H1 (cell line): ENCODE measurements at regions not wholly inside any gene's neighbourhood (a gene's known extent, or its start where the extent isn't known, plus 50 kb on each side); places are given as distances from the start of the nearest gene placed in this dataset.
A peak's percentile ranks its signal among the peaks of the same experiment; 100 is the strongest.

Experiments used
- CTCF ChIA-PET: fragments of 300-600 bp; sonication (Branson Sonifier 250); formaldehyde crosslinking; loops from one replicate; lab custom pipeline; 2021; ENCODE audit not compliant: partially characterized antibody; lab: Charles Lee
- POLR2A ChIA-PET: fragments of 300-600 bp; sonication (Branson Sonifier 250); formaldehyde crosslinking; loops from one replicate; lab custom pipeline; 2021; ENCODE audit warnings: inconsistent platforms; ENCODE audit not compliant: partially characterized antibody; lab: Charles Lee
- DNase-seq, 2 experiments: peaks; one replicate each; pipeline versions ENCODE4 v3.0.0 to v3.0.0-alpha.2; 2010 to 2022; ENCODE audit warnings: low spot score in 2 of 2, low read depth in 1 of 2, mixed read lengths in 1 of 2
- FAIRE-seq: peaks from 2 replicates; lab custom pipeline; 2011; peaks lifted over from hg19 to GRCh38; lab: Jason Lieb, UNC
- H2AFZ ChIP-seq: 2 replicates; pipeline ENCODE4 v1.8.1; 2012; ENCODE audit warnings: low read length, inconsistent platforms
- H2AK5ac ChIP-seq: 2 replicates; pipeline ENCODE4 v1.6.1; 2013; ENCODE audit warnings: low read depth, low read length
- H2BK120ac ChIP-seq: replicated peaks from 2 replicates; pipeline ENCODE3; 2013; ENCODE audit warnings: low read depth, low read length, inconsistent platforms
- H2BK12ac ChIP-seq: 2 replicates; pipeline ENCODE4 v1.6.1; 2013; ENCODE audit warnings: low read depth, low read length
- H2BK15ac ChIP-seq: 2 replicates; pipeline ENCODE4 v1.6.1; 2013; ENCODE audit warnings: low read length
- H2BK20ac ChIP-seq: 2 replicates; pipeline ENCODE4 v1.6.1; 2013; ENCODE audit warnings: low read length
- H2BK5ac ChIP-seq: 2 replicates; pipeline ENCODE4 v1.6.1; 2013; ENCODE audit warnings: low read depth, low read length
- H3K14ac ChIP-seq: 2 replicates; pipeline ENCODE4 v1.6.1; 2013; ENCODE audit warnings: inconsistent platforms; ENCODE audit not compliant: insufficient read length
- H3K18ac ChIP-seq: 2 replicates; pipeline ENCODE4 v1.6.1; 2013; ENCODE audit warnings: low read length; ENCODE audit errors: extremely low read depth
- H3K23ac ChIP-seq: 2 replicates; pipeline ENCODE4 v1.6.1; 2013; ENCODE audit warnings: inconsistent platforms; ENCODE audit not compliant: insufficient read length
- H3K23me2 ChIP-seq: 2 replicates; pipeline ENCODE4 v1.6.1; 2013; ENCODE audit warnings: low read depth, low read length
- H3K27ac ChIP-seq: 2 replicates; pipeline ENCODE4 v1.6.1; 2011; ENCODE audit warnings: low read depth, low read length, inconsistent platforms
- H3K27me3 ChIP-seq, 4 experiments: replicated peaks in 1 of 4; 1 replicate in 1 of 4; 2 replicates in 3 of 4; pipeline versions ENCODE4 v1.6.1 to v1.8.1; 2011 to 2013; ENCODE audit warnings: low read length in 3 of 4, mild to moderate bottlenecking in 3 of 4, inconsistent platforms in 2 of 4, mixed read lengths in 2 of 4, moderate library complexity in 1 of 4; ENCODE audit not compliant: control insufficient read depth in 3 of 4, insufficient read depth in 3 of 4; ENCODE audit errors: extremely low read depth in 1 of 4
- H3K36me3 ChIP-seq, 4 experiments: 2 replicates each; pipeline versions ENCODE4 v1.6.1 to v1.8.1; 2011 to 2013; ENCODE audit warnings: mild to moderate bottlenecking in 4 of 4, low read length in 3 of 4, moderate library complexity in 2 of 4, control low read depth in 1 of 4, inconsistent platforms in 1 of 4; ENCODE audit not compliant: insufficient read depth in 4 of 4, control insufficient read depth in 2 of 4
- H3K4ac ChIP-seq: replicated peaks from 2 replicates; pipeline ENCODE3; 2013; ENCODE audit warnings: low read length, low read depth, mixed read lengths, inconsistent platforms; ENCODE audit not compliant: insufficient read length
- H3K4me1 ChIP-seq, 4 experiments: replicated peaks in 1 of 4; 1 replicate in 1 of 4; 2 replicates in 3 of 4; pipeline versions ENCODE4 v1.6.1 to v1.8.1; 2011 to 2013; ENCODE audit warnings: low read length in 3 of 4, inconsistent platforms in 2 of 4, mixed read lengths in 1 of 4; ENCODE audit not compliant: insufficient read depth in 4 of 4, control insufficient read depth in 3 of 4
- H3K4me2 ChIP-seq, 2 experiments: 2 replicates each; pipeline versions ENCODE4 v1.6.1 to v1.8.1; 2011 to 2013; ENCODE audit warnings: low read depth in 2 of 2, low read length in 2 of 2, control low read depth in 1 of 2, inconsistent platforms in 1 of 2, mild to moderate bottlenecking in 1 of 2; ENCODE audit not compliant: insufficient read depth in 1 of 2
- H3K4me3 ChIP-seq, 4 experiments: fragments of 200-600, 300-600 bp in 1 of 4; sonication (generic), shearing (Covaris generic), sonication (Bioruptor Twin) in 1 of 4; 2 replicates each; pipeline versions ENCODE4 v1.5.1 to v1.8.1; 2011 to 2016; ENCODE audit warnings: low read length in 4 of 4, low read depth in 3 of 4, control low read depth in 2 of 4, inconsistent platforms in 2 of 4, mild to moderate bottlenecking in 2 of 4, mixed read lengths in 1 of 4, moderate library complexity in 1 of 4; ENCODE audit not compliant: insufficient read depth in 2 of 4; ENCODE audit errors: extremely low read depth in 1 of 4
- H3K56ac ChIP-seq: replicated peaks from 2 replicates; pipeline ENCODE3; 2013; ENCODE audit warnings: low read depth, mild to moderate bottlenecking, mixed read lengths, low read length, inconsistent platforms; ENCODE audit not compliant: insufficient read length
- H3K79me1 ChIP-seq: 2 replicates; pipeline ENCODE4 v1.6.1; 2013; ENCODE audit warnings: low read depth, low read length, control low read depth
- H3K79me2 ChIP-seq, 2 experiments: 2 replicates each; pipeline versions ENCODE4 v1.6.1 to v1.8.1; 2012 to 2013; ENCODE audit warnings: low read length in 2 of 2, mild to moderate bottlenecking in 2 of 2, inconsistent platforms in 1 of 2; ENCODE audit not compliant: insufficient read depth in 2 of 2, control insufficient read depth in 1 of 2
- H3K9ac ChIP-seq, 4 experiments: replicated peaks in 1 of 4; 1 replicate in 1 of 4; 2 replicates in 3 of 4; pipeline versions ENCODE4 v1.6.1 to v1.8.1; 2011 to 2013; ENCODE audit warnings: low read depth in 3 of 4, low read length in 3 of 4, control low read depth in 2 of 4, mild to moderate bottlenecking in 2 of 4, moderate library complexity in 2 of 4, inconsistent platforms in 1 of 4; ENCODE audit errors: extremely low read depth in 1 of 4
- H3K9me3 ChIP-seq, 2 experiments: 2 replicates each; pipeline versions ENCODE4 v1.6.1 to v1.8.1; 2012 to 2013; ENCODE audit warnings: mild to moderate bottlenecking in 2 of 2, moderate library complexity in 2 of 2, control low read depth in 1 of 2, inconsistent platforms in 1 of 2, low read depth in 1 of 2, low read length in 1 of 2, mixed read lengths in 1 of 2; ENCODE audit not compliant: insufficient read depth in 2 of 2
- H4K20me1 ChIP-seq, 2 experiments: replicated peaks in 1 of 2; 2 replicates each; pipeline versions ENCODE3 to v1.8.1; 2011 to 2013; ENCODE audit warnings: inconsistent platforms in 2 of 2, low read length in 2 of 2, mild to moderate bottlenecking in 1 of 2; ENCODE audit not compliant: insufficient read depth in 2 of 2, control insufficient read depth in 1 of 2
- H4K5ac ChIP-seq: 2 replicates; pipeline ENCODE4 v1.6.1; 2013; ENCODE audit warnings: low read length, low read depth, mixed read lengths, inconsistent platforms; ENCODE audit not compliant: insufficient read length
- H4K8ac ChIP-seq: 2 replicates; pipeline ENCODE4 v1.8.0; 2013; ENCODE audit warnings: mild to moderate bottlenecking, moderate library complexity, low read length, inconsistent platforms; ENCODE audit not compliant: insufficient read depth; ENCODE audit errors: extremely low read depth
- H4K91ac ChIP-seq: replicated peaks from 2 replicates; pipeline ENCODE3; 2013; ENCODE audit warnings: low read length, mixed read lengths, inconsistent platforms; ENCODE audit not compliant: insufficient read length
- BACH1 ChIP-seq: IDR thresholded peaks from 2 replicates; pipeline ENCODE4 v1.6.1; 2012; ENCODE audit warnings: low read length, improper control_type of control experiment
- BCL11A ChIP-seq, 2 experiments: IDR thresholded peaks; one replicate each; pipeline ENCODE4 v1.6.1; 2011; ENCODE audit warnings: low read depth in 2 of 2, low read length in 2 of 2, mild to moderate bottlenecking in 2 of 2
- CTCF ChIP-seq, 3 experiments: IDR thresholded peaks; 1 replicate in 2 of 3; 2 replicates in 1 of 3; pipeline versions ENCODE4 v1.5.1 to v1.6.1; 2011; ENCODE audit warnings: low read length in 3 of 3, mild to moderate bottlenecking in 3 of 3, inconsistent platforms in 2 of 3, low read depth in 1 of 3, moderate library complexity in 1 of 3; ENCODE audit not compliant: insufficient read depth in 1 of 3; ENCODE audit errors: control extremely low read depth in 1 of 3
- KDM1A ChIP-seq: fragments of 200-600, 300-600 bp; sonication (generic); IDR thresholded peaks from 2 replicates; pipeline ENCODE4 v1.7.1; 2016; ENCODE audit warnings: mild to moderate bottlenecking, low read length, borderline replicate concordance
- NANOG ChIP-seq: IDR thresholded peaks from 2 replicates; pipeline ENCODE4 v1.6.1; 2011; ENCODE audit warnings: low read length, low read depth, mild to moderate bottlenecking, inconsistent platforms; ENCODE audit not compliant: insufficient read depth, poor library complexity, severe bottlenecking
- POLR2A ChIP-seq, 2 experiments: IDR thresholded peaks; 1 replicate in 1 of 2; 2 replicates in 1 of 2; pipeline ENCODE4 v1.6.1; 2011; ENCODE audit warnings: low read depth in 2 of 2, low read length in 2 of 2, mild to moderate bottlenecking in 2 of 2; ENCODE audit errors: control extremely low read depth in 1 of 2
- SIRT6 ChIP-seq: IDR thresholded peaks from one replicate; pipeline ENCODE4 v1.7.1; 2012; ENCODE audit warnings: low read length, inconsistent platforms
- SIX5 ChIP-seq: IDR thresholded peaks from 2 replicates; pipeline ENCODE4 v1.6.1; 2011; ENCODE audit warnings: mild to moderate bottlenecking, low read depth, low read length
- SP1 ChIP-seq: IDR thresholded peaks from 2 replicates; pipeline ENCODE4 v1.6.1; 2011; ENCODE audit warnings: low read depth, low read length
- TEAD4 ChIP-seq: IDR thresholded peaks from 2 replicates; pipeline ENCODE4 v1.6.1; 2012; ENCODE audit warnings: low read depth, low read length, inconsistent platforms, mixed read lengths
- ZNF274 ChIP-seq: IDR thresholded peaks from 2 replicates; pipeline ENCODE4 v1.7.0; 2012; ENCODE audit warnings: low read length, borderline replicate concordance; ENCODE audit errors: extremely low read depth
- WGBS, 2 experiments: shearing (Covaris generic) in 1 of 2; methylation state at CpG; one replicate each; pipeline versions ENCODE4 v1.1.6 to v1.1.7; 2013 to 2015; ENCODE audit warnings: low lambda C conversion rate in 2 of 2, mixed read lengths in 2 of 2, inconsistent platforms in 1 of 2, low coverage in 1 of 2, missing lambda C conversion rate in 1 of 2; ENCODE audit not compliant: insufficient replicate concordance in 2 of 2, insufficient coverage in 1 of 2, insufficient read length in 1 of 2; ENCODE audit errors: extremely low coverage in 1 of 2, missing lambda C conversion rate in 1 of 2; 5-methylcytosine and 5-hydroxymethylcytosine counted together
- TF ChIP-seq, protein P1 (sequence below): IDR thresholded peaks from 2 replicates; pipeline ENCODE4 v1.6.1; 2012; ENCODE audit warnings: inconsistent platforms

DNA sequence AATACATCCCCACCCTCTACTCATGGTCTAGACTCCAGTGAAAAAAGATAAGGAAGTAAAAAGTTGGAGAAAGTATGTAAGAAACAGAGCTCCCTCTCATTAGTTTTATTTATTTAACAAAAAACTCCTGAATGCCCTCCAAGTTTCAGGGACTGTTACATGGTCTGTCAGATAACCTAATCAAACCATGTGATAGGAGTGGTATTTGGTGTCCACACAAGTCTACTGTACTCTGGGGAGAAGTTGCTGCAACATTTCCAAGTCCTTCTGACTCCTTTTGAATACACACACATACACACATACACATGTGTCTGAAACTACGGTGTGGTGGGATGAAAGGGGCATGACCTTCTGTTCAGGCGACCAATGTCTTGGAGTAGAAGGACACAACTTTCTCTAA, 320.0 kb downstream of the ADGRG6 start:
- no peak overlapping the region for H3K4me3 ChIP-seq
- H3K14ac ChIP-seq = no peak overlapping the region
- no peaks in the 10 kb centered on the region for H3K4me1 ChIP-seq
- H3K56ac ChIP-seq = no peak overlapping the region
- H3K23ac ChIP-seq = no peak overlapping the region
- H4K5ac ChIP-seq = no peak overlapping the region
- H3K4ac ChIP-seq = no peak overlapping the region
- no peaks in the 10 kb centered on the region for H3K79me1 ChIP-seq
- H2BK5ac ChIP-seq = no peak overlapping the region
- no peak overlapping the region for H4K8ac ChIP-seq
- 95% methylated on average over 2 of the region's 2 CpGs; no CpG with 5 or more reads in 1 of the 2 experiments for WGBS, 2 experiments
- H3K9ac ChIP-seq = no peak overlapping the region
- H3K36me3 ChIP-seq = no peaks in the 10 kb centered on the region
- H3K23me2 ChIP-seq = no peaks in the 10 kb centered on the region
- H2BK120ac ChIP-seq = no peak overlapping the region
- no peaks in the 10 kb centered on the region for H4K20me1 ChIP-seq
- no peak overlapping the region for H3K27ac ChIP-seq
- no peak for DNase-seq
- H3K4me2 ChIP-seq = no peak overlapping the region
- peak overlapping the region; percentile 4; the same call in 1 of the 2 replicates for H2BK12ac ChIP-seq
- H3K27me3 ChIP-seq = no peaks in the 10 kb centered on the region
- no peak overlapping the region for H2AFZ ChIP-seq
- H3K18ac ChIP-seq = no peak overlapping the region
- no peaks in the 10 kb centered on the region for H3K9me3 ChIP-seq
- CTCF ChIA-PET = interaction anchor here (1.2 to 2.5 kb wide), 3 partner anchors 10 to 147 kb away, joined by 3 to 7 read pairs (median 3); no protein-coding TSS in a partner anchor
- no peak for FAIRE-seq
- no peak overlapping the region for H4K91ac ChIP-seq
- H2BK20ac ChIP-seq = no peak overlapping the region
- 0 out of 2 replicates have a peak overlapping the region, but pooled peaks have one; percentile 10 for H2BK15ac ChIP-seq
- H3K79me2 ChIP-seq = no peaks in the 10 kb centered on the region
- no peak overlapping the region for H2AK5ac ChIP-seq
- POLR2A ChIA-PET = no interaction called here
- TF ChIP-seq BACH1 (no peak), POLR2A (IDR thresholded peaks at IDR 0.05; ENCODE audit: control extremely low read depth in 1 of 2, low read depth in 2 of 2, low read length in 2 of 2) (no peak), ZNF274 (no peak), SIRT6 (no peak), SIX5 (no peak), NANOG (no peak), CTCF (IDR thresholded peaks at IDR 0.05; ENCODE audit: control extremely low read depth in 1 of 3, insufficient read depth in 1 of 3, low read depth in 1 of 3, low read length in 3 of 3) (no peak), BCL11A (IDR thresholded peaks at IDR 0.05; ENCODE audit: low read depth in 2 of 2, low read length in 2 of 2) (no peak), SP1 (no peak), KDM1A (no peak), TEAD4 (no peak)
- TF ChIP-seq, protein P1, sequence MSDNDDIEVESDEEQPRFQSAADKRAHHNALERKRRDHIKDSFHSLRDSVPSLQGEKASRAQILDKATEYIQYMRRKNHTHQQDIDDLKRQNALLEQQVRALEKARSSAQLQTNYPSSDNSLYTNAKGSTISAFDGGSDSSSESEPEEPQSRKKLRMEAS = no peak
